Stimulated activated CD4-positive, alpha-beta T cell treated with anti-CD3 and anti-CD28 coated beads, Interleukin-1b, Interleukin-23, amount 100 ng/mL, for 24 hours (primary cell): ENCODE measurements at regions not wholly inside any gene's neighbourhood (a gene's known extent, or its start where the extent isn't known, plus 50 kb on each side); places are given as distances from the start of the nearest gene placed in this dataset.

Experiments used
- DNase-seq, 4 experiments: peaks; one replicate each; pipeline ENCODE4 v3.0.0-alpha.2; 2020; ENCODE audit warnings: low read depth in 4 of 4, low spot score in 1 of 4

- no peak for DNase-seq
Observed at GRCh38 chr12:127294651-127295210, 972.2 kb upstream of the TMEM132C start.

- no peak for DNase-seq
Observed at GRCh38 chr12:127295630-127296029, 971.3 kb upstream of the TMEM132C start.

- DNase-seq: no peak
Observed at GRCh38 chr12:127296591-127296990, 970.4 kb upstream of the TMEM132C start.

GRCh38 chr12:127297327-127297726 is 969.6 kb upstream of the TMEM132C start:
- no peak for DNase-seq

- DNase-seq: no peak
Observed at GRCh38 chr12:127300075-127300474, 966.9 kb upstream of the TMEM132C start.

- DNase-seq: no peak
Observed at GRCh38 chr12:127300753-127301152, 966.2 kb upstream of the TMEM132C start.

GRCh38 chr12:127301876-127302275 is 965.1 kb upstream of the TMEM132C start:
- DNase-seq: no peak

- DNase-seq: no peak
Observed at GRCh38 chr12:127304751-127305725, 961.9 kb upstream of the TMEM132C start.

GRCh38 chr12:127306604-127307215 is 960.3 kb upstream of the TMEM132C start:
- DNase-seq: no peak

GRCh38 chr12:127307528-127307927 is 959.4 kb upstream of the TMEM132C start:
- DNase-seq: no peak

- no peak for DNase-seq
Observed at GRCh38 chr12:127308148-127308547, 958.8 kb upstream of the TMEM132C start.

- no peak for DNase-seq
Observed at GRCh38 chr12:127310548-127310947, 956.4 kb upstream of the TMEM132C start.

- no peak for DNase-seq
Observed at GRCh38 chr12:127311720-127312364, 955.1 kb upstream of the TMEM132C start.

- no peak for DNase-seq
Observed at GRCh38 chr12:127324681-127325080, 942.3 kb upstream of the TMEM132C start.

GRCh38 chr12:127327986-127328385 is 939.0 kb upstream of the TMEM132C start:
- DNase-seq: no peak

GRCh38 chr12:127328867-127329266 is 938.1 kb upstream of the TMEM132C start:
- DNase-seq: no peak

- no peak for DNase-seq
Observed at GRCh38 chr12:127334365-127334764, 932.6 kb upstream of the TMEM132C start.

GRCh38 chr12:127334912-127335644 is 931.9 kb upstream of the TMEM132C start:
- no peak for DNase-seq

GRCh38 chr12:127336416-127336815 is 930.6 kb upstream of the TMEM132C start:
- DNase-seq: no peak

GRCh38 chr12:127339065-127339464 is 927.9 kb upstream of the TMEM132C start:
- DNase-seq: no peak

- DNase-seq: no peak
Observed at GRCh38 chr12:127340381-127340780, 926.6 kb upstream of the TMEM132C start.
